ENCODE measurements at regions not wholly inside any gene's neighbourhood (a gene's known extent, or its start where the extent isn't known, plus 50 kb on each side); places are given as distances from the start of the nearest gene placed in this dataset.

GRCh38 chr6:15956205-15957106 lies 172.4 kb upstream of the MYLIP start:
- TF ChIP-seq CTCF (conservative IDR thresholded peaks at IDR 0.05) (no peak), ZFX (IDR thresholded peaks at IDR 0.05) (no peak)
